GM12891 (cell line): ENCODE measurements at regions not wholly inside any gene's neighbourhood (a gene's known extent, or its start where the extent isn't known, plus 50 kb on each side); places are given as distances from the start of the nearest gene placed in this dataset.
A peak's percentile ranks its signal among the peaks of the same experiment; 100 is the strongest.
"Not testable (repeated sequence)": the region's sequence is repeated elsewhere in the genome, so short reads cannot be mapped to it uniquely, and the experiment has no call there.

ENCODE experiments used
- DNase-seq: peaks from one replicate; pipeline ENCODE4 v3.0.0; 2011; ENCODE audit warnings: low spot score; ENCODE audit not compliant: insufficient read length
- FAIRE-seq: peaks from 2 replicates; lab custom pipeline; 2011; peaks lifted over from hg19 to GRCh38; lab: Jason Lieb, UNC
- PAX5 ChIP-seq: IDR thresholded peaks from 2 replicates; pipeline ENCODE4 v1.6.1; 2011; ENCODE audit warnings: low read length, moderate library complexity, mild to moderate bottlenecking; ENCODE audit not compliant: insufficient read depth, severe bottlenecking
- POLR2A ChIP-seq: IDR thresholded peaks from 2 replicates; pipeline ENCODE4 v1.6.1; 2011; ENCODE audit warnings: low read depth, low read length, control low read depth
- POLR2AphosphoS5 ChIP-seq: IDR thresholded peaks from 2 replicates; pipeline ENCODE4 v1.6.1; 2011; ENCODE audit warnings: low read depth, low read length, control low read depth
- POU2F2 ChIP-seq: IDR thresholded peaks from 2 replicates; pipeline ENCODE4 v1.6.1; 2011; ENCODE audit warnings: low read depth, mild to moderate bottlenecking, control low read depth, low read length, moderate library complexity
- SPI1 ChIP-seq: IDR thresholded peaks from 2 replicates; pipeline ENCODE4 v1.6.1; 2011; ENCODE audit warnings: low read depth, low read length, control low read depth
- TAF1 ChIP-seq: IDR thresholded peaks from 2 replicates; pipeline ENCODE4 v1.6.1; 2011; ENCODE audit warnings: low read depth, low read length, control low read depth

- no peak for TF ChIP-seq TAF1
- no peak for TF ChIP-seq POU2F2
- TF ChIP-seq POLR2A = no peak
- no peak for TF ChIP-seq PAX5
- no peak for TF ChIP-seq SPI1
- no peak for TF ChIP-seq POLR2AphosphoS5
- FAIRE-seq (no peak), DNase-seq (no peak)
Observed at GRCh38 chr13:109315481-109315880, 470.9 kb downstream of the IRS2 start.

GRCh38 chr13:109314101-109314500, 472.3 kb downstream of the IRS2 start:
- TF ChIP-seq POU2F2 = no peak
- FAIRE-seq = no peak
- no peak for DNase-seq

GRCh38 chr13:109312399-109312798, 474.0 kb downstream of the IRS2 start:
- FAIRE-seq (no peak), DNase-seq (no peak)
- TF ChIP-seq POLR2A = no peak
- TF ChIP-seq POU2F2 = no peak
- TF ChIP-seq TAF1 = no peak
- TF ChIP-seq SPI1 = no peak
- no peak for TF ChIP-seq POLR2AphosphoS5
- no peak for TF ChIP-seq PAX5

GRCh38 chr13:109311431-109311976, 474.9 kb downstream of the IRS2 start:
- DNase-seq, FAIRE-seq: not testable (repeated sequence)

GRCh38 chr13:109309625-109310363, 476.6 kb downstream of the IRS2 start:
- no peak for FAIRE-seq
- TF ChIP-seq SPI1 = no peak
- TF ChIP-seq PAX5 = no peak
- no peak for TF ChIP-seq TAF1
- no peak for DNase-seq

- FAIRE-seq = no peak
- TF ChIP-seq POLR2A = no peak
- no peak for TF ChIP-seq TAF1
- no peak for TF ChIP-seq SPI1
- DNase-seq = no peak
Observed at GRCh38 chr13:109307027-109307426, 479.4 kb downstream of the IRS2 start.

GRCh38 chr13:109301726-109302125, 484.7 kb downstream of the IRS2 start:
- TF ChIP-seq SPI1 (no peak), POLR2A (no peak), POU2F2 (no peak), TAF1 (no peak), POLR2AphosphoS5 (no peak), PAX5 (no peak)
- DNase-seq = no peak
- no peak for FAIRE-seq

GRCh38 chr13:109301276-109301675, 485.1 kb downstream of the IRS2 start:
- no peak for FAIRE-seq
- TF ChIP-seq POLR2A = no peak
- TF ChIP-seq POLR2AphosphoS5 = no peak
- no peak for TF ChIP-seq TAF1
- no peak for TF ChIP-seq POU2F2
- no peak for TF ChIP-seq PAX5
- TF ChIP-seq SPI1 = no peak
- DNase-seq = no peak

GRCh38 chr13:109297628-109298027, 488.8 kb downstream of the IRS2 start:
- FAIRE-seq = no peak
- DNase-seq = no peak
- TF ChIP-seq SPI1 (no peak), POLR2A (no peak), POU2F2 (no peak), POLR2AphosphoS5 (no peak), PAX5 (no peak), TAF1 (no peak)

- FAIRE-seq = peak; percentile 5
- no peak for DNase-seq
- TF ChIP-seq PAX5 (no peak), POLR2A (no peak), POLR2AphosphoS5 (no peak), POU2F2 (no peak), SPI1 (no peak), TAF1 (no peak)
Observed at GRCh38 chr13:109293166-109293565, 493.2 kb downstream of the IRS2 start.

- FAIRE-seq (no peak), DNase-seq (no peak)
- TF ChIP-seq TAF1 (no peak), PAX5 (no peak), POLR2AphosphoS5 (no peak), POLR2A (no peak), POU2F2 (no peak), SPI1 (no peak)
Observed at GRCh38 chr13:109288151-109288709, 498.2 kb downstream of the IRS2 start.
